ENCODE measurements at regions not wholly inside any gene's neighbourhood (a gene's known extent, or its start where the extent isn't known, plus 50 kb on each side); places are given as distances from the start of the nearest gene placed in this dataset.
A peak's percentile ranks its signal among the peaks of the same experiment; 100 is the strongest.
"Not testable (repeated sequence)": the region's sequence is repeated elsewhere in the genome, so short reads cannot be mapped to it uniquely, and the experiment has no call there.

DNA sequence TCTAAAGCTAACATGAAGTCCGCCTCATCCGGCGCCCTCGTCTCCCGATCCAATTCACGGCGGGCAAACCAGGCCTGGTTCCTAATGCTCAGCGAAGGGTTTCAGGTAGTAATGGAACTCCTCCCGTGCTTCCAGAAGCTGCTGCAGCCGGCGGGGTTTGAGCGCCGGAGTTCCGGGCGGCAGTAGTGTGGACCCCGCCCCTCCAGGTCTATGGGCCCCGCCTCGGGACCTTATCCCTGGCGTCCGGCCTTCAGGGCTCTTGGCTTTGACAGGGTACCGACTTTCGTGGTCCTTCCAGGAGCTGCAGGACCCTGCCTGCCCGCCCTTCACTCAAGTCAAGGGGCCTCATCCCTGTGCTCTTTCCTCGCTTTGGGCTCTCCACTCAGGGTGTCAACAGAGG, 304.1 kb downstream of the FAM72C start:
- no peaks in the 10 kb centered on the region for H3K9me3 ChIP-seq
- TF ChIP-seq POLR2A (IDR thresholded peaks at IDR 0.05) = no peak
- TF ChIP-seq, protein P1, sequence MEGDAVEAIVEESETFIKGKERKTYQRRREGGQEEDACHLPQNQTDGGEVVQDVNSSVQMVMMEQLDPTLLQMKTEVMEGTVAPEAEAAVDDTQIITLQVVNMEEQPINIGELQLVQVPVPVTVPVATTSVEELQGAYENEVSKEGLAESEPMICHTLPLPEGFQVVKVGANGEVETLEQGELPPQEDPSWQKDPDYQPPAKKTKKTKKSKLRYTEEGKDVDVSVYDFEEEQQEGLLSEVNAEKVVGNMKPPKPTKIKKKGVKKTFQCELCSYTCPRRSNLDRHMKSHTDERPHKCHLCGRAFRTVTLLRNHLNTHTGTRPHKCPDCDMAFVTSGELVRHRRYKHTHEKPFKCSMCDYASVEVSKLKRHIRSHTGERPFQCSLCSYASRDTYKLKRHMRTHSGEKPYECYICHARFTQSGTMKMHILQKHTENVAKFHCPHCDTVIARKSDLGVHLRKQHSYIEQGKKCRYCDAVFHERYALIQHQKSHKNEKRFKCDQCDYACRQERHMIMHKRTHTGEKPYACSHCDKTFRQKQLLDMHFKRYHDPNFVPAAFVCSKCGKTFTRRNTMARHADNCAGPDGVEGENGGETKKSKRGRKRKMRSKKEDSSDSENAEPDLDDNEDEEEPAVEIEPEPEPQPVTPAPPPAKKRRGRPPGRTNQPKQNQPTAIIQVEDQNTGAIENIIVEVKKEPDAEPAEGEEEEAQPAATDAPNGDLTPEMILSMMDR (IDR thresholded peaks at IDR 0.05) = no peak
- DNase-seq = no peak
- H3K4me3 ChIP-seq = no peak overlapping the region
- H3K27me3 ChIP-seq = peaks cover 0 to 45% (median 0%) of the 10 kb centered on the region in 4 donors
- no peaks in the 10 kb centered on the region for H3K4me1 ChIP-seq
- no peak overlapping the region for H3K27ac ChIP-seq
- no peaks in the 10 kb centered on the region for H3K36me3 ChIP-seq
- intact Hi-C loops (cut with DNase I) = no loop called here
- 62% methylated on average over 16 of the region's 24 CpGs; no CpG with 5 or more reads in 1 of the 2 donors for WGBS, 2 donors

DNA sequence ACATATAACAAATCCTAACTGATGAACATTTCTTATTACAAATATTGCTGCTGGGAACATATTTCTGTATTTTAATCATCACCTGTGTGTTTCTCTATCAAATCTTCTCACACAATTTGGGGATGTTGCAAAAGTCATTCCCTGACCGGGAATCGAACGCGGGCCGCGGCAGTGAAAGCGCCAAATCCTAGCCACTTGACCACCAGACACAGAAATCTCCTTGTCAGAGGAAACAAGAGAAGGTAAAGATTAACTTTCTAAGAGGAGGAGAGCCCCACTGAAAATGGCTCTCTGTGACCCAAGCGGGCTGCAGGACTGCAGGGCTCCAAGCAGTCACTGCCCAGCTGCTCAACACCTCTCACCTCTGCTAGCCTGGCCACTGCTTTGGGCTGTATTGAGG, 304.9 kb downstream of the FAM72C start:
- intact Hi-C loops (cut with DNase I) = no loop called here
- H3K4me3 ChIP-seq = no peak overlapping the region
- DNase-seq = no peak
- WGBS, 2 donors = 76 to 90% methylated on average over 8 of the region's 8 CpGs
- H3K4me1 ChIP-seq = no peaks in the 10 kb centered on the region
- peaks cover 0 to 51% (median 0%) of the 10 kb centered on the region in 4 donors for H3K27me3 ChIP-seq
- TF ChIP-seq, protein P1 (IDR thresholded peaks at IDR 0.05) = no peak
- TF ChIP-seq POLR2A (IDR thresholded peaks at IDR 0.05) = no peak
- H3K27ac ChIP-seq = no peak overlapping the region
- no peaks in the 10 kb centered on the region for H3K9me3 ChIP-seq
- no peaks in the 10 kb centered on the region for H3K36me3 ChIP-seq

DNA sequence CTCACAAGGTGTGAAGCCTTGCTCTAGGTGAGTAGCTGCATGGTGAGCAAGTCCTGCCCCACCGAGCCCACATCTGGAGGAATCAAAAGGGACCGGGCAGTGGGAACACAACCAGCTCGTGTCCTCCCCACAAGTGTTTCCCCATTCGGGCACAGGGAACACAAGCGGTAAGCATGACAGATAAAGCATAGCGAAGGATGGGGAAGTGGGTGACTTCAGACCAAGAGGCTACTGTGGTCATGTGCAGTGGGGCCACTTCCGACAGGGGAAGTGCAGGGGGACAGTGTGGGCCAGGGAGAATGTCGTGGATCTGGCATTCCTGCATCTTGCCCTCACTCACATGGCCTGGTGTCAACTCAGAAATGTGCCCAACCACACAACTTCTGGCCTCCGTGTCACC, 306.2 kb downstream of the FAM72C start:
- TF ChIP-seq, protein P1 (IDR thresholded peaks at IDR 0.05) = no peak
- TF ChIP-seq POLR2A (IDR thresholded peaks at IDR 0.05) = no peak
- Histone ChIP-seq H3K4me1 (no peaks in the 10 kb centered on the region), H3K4me3 (no peak overlapping the region), H3K9me3 (no peaks in the 10 kb centered on the region), H3K27me3 (peaks cover 0 to 63% (median 0%) of the 10 kb centered on the region in 4 donors), H3K27ac (no peak overlapping the region), H3K36me3 (no peaks in the 10 kb centered on the region)
- DNase-seq = no peak
- 39 to 60% methylated on average over 8 to 9 of the region's 9 CpGs for WGBS, 2 donors
- intact Hi-C loops (cut with DNase I) = no loop called here

DNA sequence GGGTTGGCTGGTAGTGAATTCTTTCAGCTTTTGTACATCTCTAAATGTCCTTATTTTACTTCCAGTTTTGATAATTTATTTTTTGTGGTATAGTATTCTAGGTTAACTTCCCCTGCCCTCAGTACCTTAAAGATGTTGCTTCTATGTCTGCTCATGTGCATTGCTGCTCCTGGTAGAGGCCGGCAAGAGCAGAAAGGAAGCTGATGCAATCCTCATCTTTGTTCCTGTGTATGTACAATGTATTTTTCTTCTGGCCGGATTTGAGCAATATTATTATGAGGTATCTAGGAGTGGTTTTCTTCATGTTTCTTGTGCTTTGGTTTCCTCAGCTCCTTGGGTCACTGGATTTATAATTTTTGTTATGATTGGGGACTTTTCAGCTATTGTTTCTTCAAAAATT, 308.7 kb downstream of the FAM72C start:
- H3K9me3 ChIP-seq; DNase-seq; H3K36me3 ChIP-seq; H3K4me1 ChIP-seq; H3K4me3 ChIP-seq; H3K27ac ChIP-seq; intact Hi-C loops (cut with DNase I): not testable (repeated sequence)
- peaks cover 0 to 69% (median 0%) of the 10 kb centered on the region in 4 donors for H3K27me3 ChIP-seq
- 32 to 50% methylated on average over 2 of the region's 2 CpGs for WGBS, 2 donors

DNA sequence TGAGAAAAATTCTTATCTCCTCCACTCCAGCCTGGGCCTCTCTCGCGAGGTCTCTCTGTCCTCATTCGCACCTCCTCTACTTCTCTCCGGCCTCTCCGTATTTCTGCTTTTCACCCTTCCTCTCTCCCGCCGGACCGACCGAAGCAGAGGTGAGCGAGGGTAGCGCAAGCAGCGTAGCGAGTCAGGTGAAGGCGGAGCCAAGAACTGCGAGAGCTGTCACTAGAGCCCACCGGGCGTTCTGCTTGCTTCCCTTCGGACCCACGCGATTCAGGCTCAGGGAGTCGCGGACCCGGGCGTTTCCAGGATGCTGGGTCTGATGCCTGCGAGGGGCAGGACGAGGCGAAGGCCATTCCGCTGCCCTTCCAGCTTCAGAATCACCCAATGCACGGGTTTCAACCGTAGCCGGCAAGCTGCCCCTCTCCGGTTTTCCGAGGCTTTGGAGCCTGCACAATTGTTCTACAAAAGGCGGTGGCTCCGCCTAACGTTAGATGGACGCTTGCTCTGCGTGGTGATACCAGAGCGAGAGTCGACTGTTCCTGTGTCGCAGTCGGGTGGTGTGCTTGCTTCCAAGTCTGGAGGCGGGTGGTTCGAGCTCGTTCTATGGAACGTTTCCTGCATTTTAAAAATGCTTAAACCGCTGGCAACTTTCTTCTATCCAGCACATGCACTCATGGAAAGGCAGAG, 310.2 kb downstream of the FAM72C start:
- Histone ChIP-seq H3K27ac (no peak overlapping the region), H3K4me1 (no peaks in the 10 kb centered on the region), H3K9me3 (no peaks in the 10 kb centered on the region), H3K4me3 (peak overlapping the region in 1 of 4 donors; percentile 42), H3K27me3 (peaks cover 0 to 55% (median 0%) of the 10 kb centered on the region in 4 donors), H3K36me3 (no peaks in the 10 kb centered on the region)
- DNase-seq = no peak
- 10 to 27% methylated on average over 10 to 16 of the region's 47 CpGs for WGBS, 2 donors
- TF ChIP-seq, protein P1 (IDR thresholded peaks at IDR 0.05) = no peak
- no peak for TF ChIP-seq POLR2A (IDR thresholded peaks at IDR 0.05)
- intact Hi-C loops (cut with DNase I) = no loop called here
